ENCODE measurements at regions not wholly inside any gene's neighbourhood (a gene's known extent, or its start where the extent isn't known, plus 50 kb on each side); places are given as distances from the start of the nearest gene placed in this dataset.

GRCh38 chr9:86534572-86535258 lies 180.5 kb upstream of the TUT7 start:
- TF ChIP-seq CTCF (IDR thresholded peaks at IDR 0.05; ENCODE audit: low read length, missing control alignments): no peak
- no peak overlapping the region for H3K4me3 ChIP-seq (replicated peaks; ENCODE audit: low read depth, low read length)
- peak; percentile 69 for DNase-seq (ENCODE audit: low read depth)

- no peak for DNase-seq (ENCODE audit: low read depth)
- no peak for TF ChIP-seq CTCF (IDR thresholded peaks at IDR 0.05; ENCODE audit: low read length, missing control alignments)
Measured at GRCh38 chr9:86531971-86532640, 177.9 kb upstream of the TUT7 start.

GRCh38 chr9:86531273-86531970 lies 177.2 kb upstream of the TUT7 start:
- H3K4me3 ChIP-seq (replicated peaks; ENCODE audit: low read depth, low read length): no peak overlapping the region
- no peak for DNase-seq (ENCODE audit: low read depth)
- no peak for TF ChIP-seq CTCF (IDR thresholded peaks at IDR 0.05; ENCODE audit: low read length, missing control alignments)

More at GRCh38 chr9:86531971-86532640, 177.9 kb upstream of the TUT7 start:
- H3K4me3 ChIP-seq (replicated peaks; ENCODE audit: low read depth, low read length): no peak overlapping the region

- no peak for TF ChIP-seq CTCF (IDR thresholded peaks at IDR 0.05; ENCODE audit: low read length, missing control alignments)
- DNase-seq (ENCODE audit: low read depth): no peak
- no peak overlapping the region for H3K4me3 ChIP-seq (replicated peaks; ENCODE audit: low read depth, low read length)
Measured at GRCh38 chr9:86529496-86530275, 175.5 kb upstream of the TUT7 start.

- no peak overlapping the region for H3K4me3 ChIP-seq (replicated peaks; ENCODE audit: low read depth, low read length)
- no peak for DNase-seq (ENCODE audit: low read depth)
- TF ChIP-seq CTCF (IDR thresholded peaks at IDR 0.05; ENCODE audit: low read length, missing control alignments): no peak
Measured at GRCh38 chr9:86526021-86526420, 171.8 kb upstream of the TUT7 start.

GRCh38 chr9:86525182-86525581 lies 171.0 kb upstream of the TUT7 start:
- H3K4me3 ChIP-seq (replicated peaks; ENCODE audit: low read depth, low read length): no peak overlapping the region
- DNase-seq (ENCODE audit: low read depth): no peak
- no peak for TF ChIP-seq CTCF (IDR thresholded peaks at IDR 0.05; ENCODE audit: low read length, missing control alignments)

Measured in fibroblast of pulmonary artery (primary cell).